ENCODE measurements at regions not wholly inside any gene's neighbourhood (a gene's known extent, or its start where the extent isn't known, plus 50 kb on each side); places are given as distances from the start of the nearest gene placed in this dataset.
"Not testable (repeated sequence)": the region's sequence is repeated elsewhere in the genome, so short reads cannot be mapped to it uniquely, and the experiment has no call there.

- DNase-seq (ENCODE audit: low read depth, low spot score) = no peak
These were observed 140.0 kb upstream of the FHL2 start for GRCh38 chr2:105538840-105539239.

- DNase-seq (ENCODE audit: low read depth, low spot score) = no peak
These were observed 139.1 kb upstream of the FHL2 start for GRCh38 chr2:105537920-105538319.

- no peak for DNase-seq (ENCODE audit: low read depth, low spot score)
These were observed 138.6 kb upstream of the FHL2 start for GRCh38 chr2:105537466-105537865.

- no peak for DNase-seq (ENCODE audit: low read depth, low spot score)
These were observed 137.3 kb upstream of the FHL2 start for GRCh38 chr2:105536175-105536574.

GRCh38 chr2:105529258-105529657 lies 130.4 kb upstream of the FHL2 start:
- not testable (repeated sequence) for DNase-seq (ENCODE audit: low read depth, low spot score)

GRCh38 chr2:105526000-105526925 lies 127.4 kb upstream of the FHL2 start:
- no peak for DNase-seq (ENCODE audit: low read depth, low spot score)

GRCh38 chr2:105525201-105525600 lies 126.3 kb upstream of the FHL2 start:
- DNase-seq (ENCODE audit: low read depth, low spot score) = no peak

GRCh38 chr2:105522645-105523044 lies 123.8 kb upstream of the FHL2 start:
- no peak for DNase-seq (ENCODE audit: low read depth, low spot score)

GRCh38 chr2:105521616-105522015 lies 122.8 kb upstream of the FHL2 start:
- no peak for DNase-seq (ENCODE audit: low read depth, low spot score)

GRCh38 chr2:105521176-105521575 lies 122.3 kb upstream of the FHL2 start:
- peak; percentile 42 for DNase-seq (ENCODE audit: low read depth, low spot score)

- DNase-seq (ENCODE audit: low read depth, low spot score) = no peak
These were observed 120.7 kb upstream of the FHL2 start for GRCh38 chr2:105519516-105519915.

GRCh38 chr2:105518897-105519296 lies 120.0 kb upstream of the FHL2 start:
- no peak for DNase-seq (ENCODE audit: low read depth, low spot score)

GRCh38 chr2:105517814-105518705 lies 119.2 kb upstream of the FHL2 start:
- DNase-seq (ENCODE audit: low read depth, low spot score) = peak; percentile 77

- peak; percentile 66 for DNase-seq (ENCODE audit: low read depth, low spot score)
These were observed 116.9 kb upstream of the FHL2 start for GRCh38 chr2:105515581-105516415.

- DNase-seq (ENCODE audit: low read depth, low spot score) = no peak
These were observed 115.7 kb upstream of the FHL2 start for GRCh38 chr2:105514576-105514975.

- DNase-seq (ENCODE audit: low read depth, low spot score) = no peak
These were observed 112.1 kb upstream of the FHL2 start for GRCh38 chr2:105510761-105511528.

GRCh38 chr2:105509269-105510086 lies 110.6 kb upstream of the FHL2 start:
- no peak for DNase-seq (ENCODE audit: low read depth, low spot score)

- not testable (repeated sequence) for DNase-seq (ENCODE audit: low read depth, low spot score)
These were observed 108.0 kb upstream of the FHL2 start for GRCh38 chr2:105506860-105507259.

- DNase-seq (ENCODE audit: low read depth, low spot score) = no peak
These were observed 105.6 kb upstream of the FHL2 start for GRCh38 chr2:105504459-105504858.

All from astrocyte of the hippocampus (primary cell).